Superior temporal gyrus (tissue), 1 donor: ENCODE measurements at regions not wholly inside any gene's neighbourhood (a gene's known extent, or its start where the extent isn't known, plus 50 kb on each side); places are given as distances from the start of the nearest gene placed in this dataset.

Experiments
- DNase-seq: peaks from one replicate; pipeline ENCODE4 v3.0.0-alpha.2; 2016; ENCODE audit errors: extremely low spot score

DNA sequence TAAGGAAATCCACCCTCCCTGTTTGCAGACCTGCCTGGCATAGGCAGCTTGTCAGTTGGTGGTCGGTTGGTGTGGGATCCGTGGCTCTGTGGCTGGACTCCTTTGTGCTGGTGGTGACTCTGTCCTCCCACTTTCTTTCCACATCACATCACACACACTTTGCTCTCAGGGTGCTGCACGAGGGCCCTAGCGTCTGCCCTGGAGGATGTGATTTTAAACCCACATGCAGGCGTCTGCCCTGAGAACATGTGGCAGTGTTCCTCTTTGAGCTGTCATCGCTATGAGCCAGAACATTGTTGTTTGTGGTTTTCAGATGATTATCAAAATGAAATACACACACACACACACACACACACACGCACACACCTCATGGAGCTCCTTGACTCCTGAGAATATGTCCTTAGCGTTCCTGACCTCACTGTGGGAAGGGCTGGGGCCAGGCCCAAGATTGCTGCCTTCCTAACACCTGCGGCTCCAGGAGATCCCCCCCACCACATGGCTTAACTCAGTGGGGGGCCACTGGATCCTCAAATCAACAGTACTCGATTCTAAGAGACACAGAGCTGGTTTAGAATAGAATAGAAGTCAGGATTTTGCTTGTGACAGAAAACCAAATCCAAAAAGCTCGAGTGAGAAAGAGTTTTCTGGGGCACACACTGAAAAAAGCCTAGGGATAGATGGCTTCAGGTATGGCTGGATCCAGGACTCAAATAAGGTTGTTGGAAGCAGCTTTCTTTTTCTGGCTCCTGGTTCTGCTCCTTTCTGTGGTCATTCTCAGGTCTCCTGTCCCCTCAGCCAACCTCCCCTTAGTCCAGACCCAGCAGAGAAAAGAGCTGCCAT lies 54.8 kb downstream of the RTP5 start:
- no peak for DNase-seq

DNA sequence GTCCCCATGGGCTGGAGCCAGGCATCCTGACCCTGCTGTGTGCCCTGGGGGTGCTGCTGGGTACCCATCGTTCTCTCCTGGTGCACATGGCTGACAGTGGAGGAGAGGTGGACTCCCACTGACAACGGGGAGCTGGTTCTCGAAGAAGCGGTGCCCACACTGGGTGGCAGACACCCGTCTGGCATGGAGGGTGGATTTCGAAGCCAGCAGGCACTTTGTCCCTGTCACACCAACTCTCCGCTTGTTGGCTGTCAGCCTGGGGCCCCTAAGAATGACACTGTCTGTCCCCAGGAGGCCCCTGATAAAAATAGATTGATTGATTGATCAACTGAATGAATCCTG lies 55.4 kb downstream of the RTP5 start:
- DNase-seq: no peak

DNA sequence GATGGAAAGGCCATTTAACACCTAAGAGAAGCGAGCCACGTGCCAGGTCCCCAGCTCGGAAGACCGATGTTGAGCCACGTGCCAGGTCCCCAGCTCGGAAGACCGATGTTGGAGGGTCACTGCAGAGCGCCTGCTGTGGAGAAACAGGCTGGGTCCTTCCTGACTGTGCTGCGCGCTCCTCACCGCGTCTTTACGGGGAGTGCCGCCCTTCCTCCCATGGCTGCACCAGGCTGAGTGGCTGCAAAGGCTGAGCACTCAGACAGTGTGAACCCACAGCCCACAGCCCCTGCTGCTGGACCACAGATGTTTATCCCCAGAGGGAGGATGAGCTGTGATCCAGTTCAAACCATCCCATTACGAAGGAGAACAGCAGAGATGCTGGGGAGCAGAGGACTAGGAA lies 55.7 kb downstream of the RTP5 start:
- DNase-seq: no peak

DNA sequence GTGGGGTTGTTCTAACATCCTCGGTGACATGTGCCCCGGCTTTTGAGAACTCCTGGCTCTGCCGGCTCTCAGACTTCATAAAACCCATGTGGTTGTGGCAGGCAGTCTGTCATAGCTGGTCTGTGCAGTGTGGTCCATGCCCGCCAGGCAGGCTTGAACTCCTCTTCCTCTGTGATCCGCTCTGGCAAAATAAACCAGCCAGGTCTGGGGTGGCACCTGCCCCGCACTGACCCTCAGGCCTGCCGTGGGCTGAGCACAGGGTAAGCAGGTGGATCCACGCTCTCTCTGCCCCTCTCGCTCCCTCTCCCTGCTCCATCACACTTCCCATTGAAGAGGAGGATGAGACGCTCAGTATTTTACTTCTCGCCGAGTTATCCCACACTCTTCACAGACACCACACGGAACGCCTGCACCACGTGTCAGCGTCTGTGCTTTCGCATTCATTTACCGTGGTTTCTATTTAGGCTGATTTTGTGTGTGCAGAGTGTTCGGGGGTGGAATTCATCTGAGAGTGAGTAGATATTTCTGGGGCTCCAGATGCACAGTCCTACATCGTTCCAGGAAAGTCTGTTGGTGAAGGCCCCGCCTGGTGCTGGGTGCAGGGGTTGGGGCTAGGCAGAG lies 56.4 kb downstream of the RTP5 start:
- peak; percentile 77 for DNase-seq

DNA sequence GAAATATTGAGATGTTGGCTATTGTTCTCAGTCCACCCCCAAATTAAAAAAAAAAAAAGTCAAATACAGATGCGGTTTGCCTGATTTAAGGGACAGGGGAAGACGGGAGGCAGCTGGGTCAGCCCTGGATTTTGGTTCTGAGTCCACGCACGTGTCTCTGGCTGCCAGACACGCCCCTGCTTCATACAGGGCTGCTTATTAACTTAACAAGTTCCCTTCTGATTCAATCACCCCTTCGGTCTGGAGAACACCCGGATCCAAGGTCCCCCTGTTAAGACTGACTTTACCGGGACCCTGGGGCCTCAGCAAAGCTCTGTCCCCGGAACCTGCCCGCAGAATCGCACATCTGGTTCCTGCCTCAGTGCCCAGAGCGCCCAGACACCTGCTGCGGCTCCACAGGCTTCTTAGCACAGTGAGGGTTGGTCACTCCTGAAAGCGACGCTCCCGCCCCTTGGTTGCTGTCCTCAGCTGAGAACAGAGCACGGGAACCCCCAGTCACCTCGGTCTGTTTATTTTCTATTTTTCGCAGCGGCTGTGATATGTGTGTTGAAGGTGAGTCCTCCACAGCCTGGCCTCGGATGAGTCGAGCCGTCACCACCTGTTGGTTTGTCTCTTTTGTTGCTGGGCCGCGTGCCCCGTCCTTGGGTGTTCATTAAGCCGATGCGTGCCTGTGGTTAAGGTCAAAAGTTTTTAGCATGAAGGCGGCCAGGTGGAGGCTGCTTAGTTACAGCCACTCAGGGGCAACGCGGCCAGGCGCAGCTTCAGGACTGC lies 57.2 kb downstream of the RTP5 start:
- no peak for DNase-seq

DNA sequence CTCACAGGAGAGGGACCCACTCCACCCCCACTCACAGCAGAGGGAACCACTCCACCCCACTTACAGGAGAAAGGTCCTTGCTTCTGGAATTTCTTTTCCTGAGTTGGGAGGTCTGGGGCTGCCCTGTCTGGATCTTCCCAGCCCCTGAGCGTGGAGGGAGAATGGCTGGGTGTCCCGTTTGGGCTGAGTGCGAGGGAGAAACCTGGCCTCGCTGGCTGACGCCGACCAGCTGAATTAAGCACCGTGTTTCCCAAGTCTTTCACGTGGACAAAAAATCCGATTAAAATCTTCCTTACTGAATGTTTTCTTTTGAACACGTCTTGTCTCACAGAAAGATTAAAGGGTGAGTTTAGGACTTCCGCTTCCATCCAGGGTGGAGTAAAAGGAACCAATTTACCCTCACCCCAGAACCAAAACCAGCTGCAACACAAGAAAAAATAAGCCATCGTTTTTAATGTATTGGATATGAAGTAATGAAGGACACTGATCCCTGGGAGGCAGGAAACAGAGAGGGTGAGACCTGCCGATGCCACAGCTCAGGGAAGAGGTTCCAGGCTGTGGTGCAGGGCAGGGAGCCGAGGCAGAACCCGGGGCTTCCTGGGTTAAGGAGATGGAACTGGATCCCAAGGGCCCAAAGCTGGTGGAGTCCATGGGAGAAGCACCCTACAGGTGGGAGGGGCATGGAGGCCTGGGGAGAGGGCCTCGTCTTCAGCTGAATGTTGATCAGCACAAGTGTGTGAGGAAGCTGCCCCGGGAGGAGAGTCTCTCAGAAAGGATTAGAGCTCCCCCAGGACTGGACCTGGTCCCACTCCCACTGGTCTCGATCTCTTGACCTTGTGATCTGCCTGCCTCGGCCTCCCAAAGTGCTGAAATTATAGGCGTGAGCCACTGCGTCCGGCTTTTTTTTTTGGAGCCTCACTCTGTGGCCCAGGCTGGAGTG lies 60.3 kb downstream of the RTP5 start:
- no peak for DNase-seq

DNA sequence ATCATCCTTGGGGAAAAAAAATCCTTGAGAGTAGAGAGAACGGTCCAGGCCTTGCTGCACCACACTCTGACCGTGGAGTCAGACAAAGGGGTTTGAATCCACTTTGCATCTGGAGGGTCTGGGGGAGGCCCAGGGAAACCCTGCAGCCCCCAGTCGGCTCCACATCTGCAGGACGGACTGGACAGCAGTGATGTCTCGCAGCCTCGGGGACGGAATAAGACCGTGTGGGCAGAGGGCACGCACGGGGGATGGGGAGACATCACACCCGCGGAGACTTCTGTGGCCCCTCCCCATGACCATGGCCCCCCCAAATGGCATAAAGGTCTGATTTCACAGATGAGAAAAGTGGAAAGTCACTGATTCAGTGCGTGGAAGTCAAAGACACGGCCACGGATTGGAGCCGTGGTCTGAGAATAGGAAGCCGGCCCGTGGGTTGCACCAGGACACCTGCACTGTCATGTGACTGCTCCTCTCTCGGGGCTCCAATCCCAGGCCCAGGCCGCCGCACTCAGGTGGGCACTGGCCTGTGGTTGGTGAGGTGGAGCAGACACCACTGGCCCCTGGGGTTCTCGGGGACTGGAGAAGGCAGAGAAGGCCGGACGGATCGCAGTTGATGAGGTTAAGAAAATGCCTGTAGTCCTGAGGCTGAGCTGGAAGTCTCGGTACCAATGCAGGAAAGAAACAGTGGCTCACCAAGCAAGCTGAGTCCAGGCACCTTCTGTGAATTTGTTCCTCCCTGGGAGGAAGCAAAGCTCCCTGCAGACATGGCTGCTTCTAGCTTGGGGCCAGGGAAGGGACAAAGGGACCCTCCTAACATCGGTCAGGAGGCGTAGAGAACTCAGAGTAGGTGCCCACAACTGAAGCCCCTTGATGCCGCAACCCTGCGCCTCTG lies 61.8 kb downstream of the RTP5 start:
- no peak for DNase-seq

DNA sequence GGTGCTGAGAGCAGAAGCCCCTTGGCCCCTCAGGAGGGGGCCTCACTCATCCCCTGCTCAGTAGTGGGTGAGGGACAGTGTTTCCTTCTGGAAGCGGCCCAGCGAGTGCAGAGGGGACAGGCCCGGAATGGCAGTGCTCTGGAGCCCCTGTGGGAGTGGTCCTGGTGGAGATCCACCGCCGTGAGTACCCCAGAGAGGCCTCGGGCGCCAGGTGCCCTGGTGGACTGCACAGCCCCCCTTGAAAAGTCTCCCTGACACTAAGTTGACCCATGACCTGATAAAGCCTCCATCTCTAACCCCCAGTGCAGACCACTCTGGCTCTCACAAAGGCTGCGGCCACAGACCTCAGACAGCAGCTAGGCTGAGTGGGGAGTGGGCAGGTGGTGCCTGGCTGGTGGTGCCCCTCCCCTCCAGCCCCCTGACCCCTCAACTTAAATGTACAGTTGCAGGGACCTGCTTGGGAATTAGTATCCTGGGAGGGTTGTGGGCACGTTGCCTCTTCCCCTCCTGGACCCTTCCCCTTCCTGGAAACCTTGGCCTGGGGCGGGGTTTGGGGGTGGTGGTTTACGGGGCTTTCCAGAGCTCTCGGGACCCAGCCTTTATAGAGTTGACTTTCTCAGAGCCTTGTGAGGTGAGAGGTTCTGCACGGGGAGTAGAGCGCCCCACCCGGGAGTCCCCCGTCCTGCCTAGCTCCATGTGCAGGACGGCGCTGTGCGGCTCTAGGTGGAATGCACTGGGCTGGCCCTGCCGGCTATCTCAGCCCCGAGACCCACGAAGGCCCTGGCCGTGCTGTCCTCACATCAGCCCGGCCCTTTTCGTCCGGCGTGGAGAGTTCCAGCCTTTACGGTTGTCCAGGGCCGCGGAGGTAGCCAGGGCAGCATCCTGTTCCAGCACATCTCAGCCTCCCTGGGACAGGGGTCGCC lies 62.7 kb downstream of the RTP5 start:
- no peak for DNase-seq

DNA sequence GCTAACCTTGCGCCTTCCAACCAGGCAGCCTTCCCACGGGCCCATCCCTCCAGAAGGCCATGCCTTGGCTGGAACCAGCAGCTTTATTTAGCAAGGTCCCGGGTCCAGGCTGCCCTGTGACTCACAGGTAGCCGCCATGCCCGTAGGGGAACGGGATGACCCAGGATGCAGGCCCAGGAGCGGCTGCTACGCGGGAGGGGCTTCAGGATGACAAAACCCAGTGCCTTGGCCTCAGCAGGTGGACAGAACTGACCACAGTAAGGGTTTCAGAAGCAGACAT lies 63.3 kb downstream of the RTP5 start:
- no peak for DNase-seq

DNA sequence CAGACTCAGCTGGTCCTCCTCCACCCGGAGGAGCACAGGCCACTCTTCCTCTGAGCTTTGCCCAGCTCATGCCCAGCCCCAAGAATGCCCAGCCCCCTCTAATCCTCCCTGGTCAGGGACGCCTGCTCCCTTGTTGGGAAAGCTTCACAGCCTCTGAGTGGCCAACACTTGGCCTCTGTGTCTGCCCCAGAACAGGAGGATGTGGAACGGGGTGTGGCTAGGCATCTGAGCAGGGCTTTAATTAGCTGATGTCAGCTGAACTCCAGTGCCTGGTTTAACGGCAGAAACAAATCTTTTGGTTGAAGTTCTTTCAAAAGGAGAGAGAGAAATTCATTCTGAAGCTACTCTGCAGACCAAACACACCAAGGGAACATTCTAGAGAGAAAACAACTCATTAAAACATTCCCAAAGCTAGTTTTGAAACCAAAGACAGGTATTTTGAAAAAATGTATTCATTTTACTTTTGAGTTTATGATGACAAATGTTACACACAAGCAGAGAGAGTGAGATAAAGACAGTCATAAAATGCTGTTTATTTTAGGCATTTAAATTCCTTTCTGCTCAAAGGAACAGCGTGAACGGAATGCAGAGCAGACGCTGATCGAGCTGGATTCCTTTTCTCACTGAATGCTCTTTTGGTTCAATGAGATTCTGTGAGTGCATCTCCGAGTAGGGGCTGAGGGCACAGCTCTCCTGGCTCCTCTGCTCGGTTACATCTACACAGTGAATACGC lies 63.8 kb downstream of the RTP5 start:
- peak; percentile 25 for DNase-seq

DNA sequence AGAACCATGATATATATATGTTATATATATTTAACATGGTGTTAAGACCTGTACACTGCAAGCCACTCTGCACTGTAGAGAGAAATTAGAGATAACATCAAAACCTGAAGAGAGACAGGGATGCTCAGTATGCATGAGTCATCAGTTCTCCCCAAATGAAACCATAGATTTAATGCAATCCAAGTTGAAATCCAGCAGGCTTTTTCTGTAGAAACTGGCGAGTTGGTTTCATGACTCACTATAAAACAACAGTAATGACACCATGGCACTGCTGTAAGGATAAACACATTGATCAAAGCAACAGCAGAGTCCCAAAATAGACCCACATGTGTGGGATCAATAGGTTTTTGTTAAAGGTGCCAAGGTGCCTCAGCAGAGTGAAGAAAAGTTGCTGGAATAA lies 65.8 kb downstream of the RTP5 start:
- DNase-seq: no peak

DNA sequence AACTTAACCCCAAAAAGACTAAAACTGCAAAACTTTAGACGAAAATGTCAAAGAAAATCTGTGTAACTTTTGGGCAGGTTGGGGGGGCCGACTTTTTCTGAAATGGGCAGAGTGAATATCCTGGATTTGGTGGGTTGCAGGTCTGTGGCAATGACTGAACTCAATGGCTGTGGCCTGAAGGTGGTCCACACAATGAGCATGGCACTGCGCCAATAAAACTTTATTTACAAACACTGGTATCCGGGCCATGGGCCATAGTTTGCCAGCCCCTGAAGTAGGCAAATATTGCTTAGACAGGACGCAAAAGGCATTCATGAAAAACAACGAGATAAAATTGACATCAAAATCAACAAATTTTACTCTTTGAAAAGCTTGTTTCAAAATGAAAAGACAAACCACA lies 66.2 kb downstream of the RTP5 start:
- DNase-seq: no peak

DNA sequence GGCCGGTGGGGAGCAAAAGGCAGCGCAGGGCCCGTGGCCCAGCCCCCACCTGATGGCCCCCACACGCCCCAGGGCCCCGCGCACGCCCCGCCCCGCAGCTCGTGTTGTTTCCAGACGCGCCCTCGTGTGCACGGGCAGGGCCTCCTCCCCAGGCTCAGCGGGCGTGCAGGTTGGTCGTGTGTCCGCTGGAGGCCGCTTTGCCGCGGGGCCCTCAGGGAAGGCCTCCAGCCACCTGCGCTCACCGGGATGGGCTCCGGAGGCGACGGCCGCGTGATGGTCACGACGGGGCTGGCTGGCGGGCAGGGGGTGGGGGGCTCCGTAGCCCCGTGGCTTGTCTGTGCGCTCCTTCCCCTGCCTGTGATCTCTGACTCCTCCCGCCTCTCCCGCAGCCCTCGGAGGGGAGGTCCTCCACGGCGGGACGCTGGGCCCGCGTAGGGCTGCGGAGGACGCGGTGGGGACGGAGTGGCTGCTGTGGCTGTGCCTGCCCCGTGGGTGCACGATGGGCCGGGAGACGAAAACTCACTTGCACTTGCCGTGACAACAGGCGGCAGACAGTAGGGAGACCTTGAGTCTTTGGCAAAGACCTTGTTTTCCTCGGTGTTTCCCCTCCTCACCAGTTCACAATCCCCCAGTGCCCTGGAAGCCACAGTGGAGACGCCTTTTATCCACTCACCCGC lies 67.1 kb downstream of the RTP5 start:
- no peak for DNase-seq

DNA sequence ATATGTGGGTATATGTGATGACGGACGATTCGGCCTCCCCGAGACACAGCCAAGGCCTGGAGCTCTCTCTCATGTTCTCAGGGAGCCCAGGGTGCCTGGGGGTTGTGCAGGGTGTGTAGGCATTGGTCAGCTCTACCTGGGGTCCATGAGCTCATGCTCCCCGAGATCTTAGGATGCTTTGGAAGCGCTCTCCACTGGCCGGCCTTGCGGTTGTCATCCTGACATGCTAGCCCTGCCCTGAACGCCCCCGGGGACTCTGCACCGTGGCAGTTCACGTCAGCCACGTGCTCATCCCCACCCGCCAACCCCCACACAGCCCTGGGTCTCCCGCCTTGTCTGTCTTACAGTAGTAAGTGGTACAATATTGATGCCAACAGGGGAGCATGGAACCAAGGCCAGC lies 67.8 kb downstream of the RTP5 start:
- DNase-seq: no peak

DNA sequence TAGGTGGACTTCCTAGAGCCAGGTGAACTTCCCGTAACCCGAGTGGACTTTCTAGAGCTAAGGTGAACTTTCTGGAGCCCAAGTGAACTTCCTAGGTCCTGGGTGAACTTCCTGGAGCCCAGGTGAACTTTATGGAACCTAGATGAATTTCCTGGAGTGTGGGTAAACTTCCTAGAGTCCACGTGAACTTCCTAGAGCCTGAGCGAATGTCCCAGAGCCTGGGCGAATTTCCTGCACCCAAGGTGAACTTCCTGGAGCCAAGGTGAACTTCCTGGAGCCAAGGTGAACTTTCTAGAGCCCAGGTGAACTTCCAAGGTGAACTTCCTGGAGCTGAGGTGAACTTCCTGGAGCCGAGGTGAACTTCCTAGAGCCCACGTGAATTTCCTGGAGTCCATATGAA lies 70.0 kb downstream of the RTP5 start:
- DNase-seq: no peak

DNA sequence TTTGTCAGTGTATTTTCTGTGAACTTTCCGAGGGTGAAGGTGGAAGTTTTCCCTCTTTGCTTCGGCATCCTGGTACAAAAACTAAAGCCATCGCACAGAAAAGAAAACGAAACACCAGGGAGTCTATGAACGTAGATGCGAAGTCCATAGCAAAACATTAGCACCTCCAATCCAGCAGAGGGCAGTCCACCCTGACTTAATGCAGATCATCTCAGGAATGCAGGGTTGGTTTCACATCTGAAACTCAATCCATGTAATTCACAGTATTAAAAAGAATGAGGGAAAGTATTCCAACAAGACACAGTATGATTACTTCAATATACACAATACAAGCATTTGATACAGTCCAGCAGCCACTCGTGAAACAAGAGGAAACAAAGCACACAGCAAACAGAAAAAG lies 70.8 kb downstream of the RTP5 start:
- DNase-seq: no peak

DNA sequence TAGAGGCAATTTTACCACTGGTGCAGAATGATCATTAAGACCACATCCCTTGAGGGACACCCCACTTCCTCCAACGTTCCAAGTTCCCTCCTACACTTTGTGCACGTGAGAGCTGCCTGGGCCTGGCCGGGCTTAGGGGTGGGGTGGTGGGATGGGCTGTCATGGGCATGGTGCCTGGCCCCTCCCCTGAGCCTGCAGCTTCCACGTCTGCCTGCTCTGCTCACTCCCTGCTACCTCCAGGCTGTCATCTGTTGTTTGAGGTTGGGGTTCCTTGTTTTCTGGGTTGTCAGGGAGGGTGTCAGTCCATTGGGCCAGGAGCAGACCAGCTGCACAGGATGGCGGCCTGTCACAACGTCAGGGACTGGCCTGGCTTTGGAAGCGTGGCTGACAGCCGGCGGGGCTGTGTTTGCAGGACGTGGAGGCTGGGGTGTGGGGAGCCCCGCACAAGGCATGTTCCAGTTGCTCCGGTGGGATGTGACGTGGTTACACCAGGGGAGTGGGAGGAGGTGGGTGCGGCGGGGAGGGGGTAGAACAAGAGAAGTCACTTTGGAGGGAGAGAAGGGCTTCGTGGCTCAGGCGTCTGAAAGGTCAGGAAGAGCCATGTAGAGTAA lies 72.3 kb downstream of the RTP5 start:
- no peak for DNase-seq
